H9 (cell line): ENCODE measurements at regions not wholly inside any gene's neighbourhood (a gene's known extent, or its start where the extent isn't known, plus 50 kb on each side); places are given as distances from the start of the nearest gene placed in this dataset.

ENCODE experiments used
- DNase-seq: peaks from one replicate; pipeline ENCODE4 v3.0.0-alpha.2; 2017
- H2AFZ ChIP-seq: one replicate; pipeline ENCODE4 v1.6.1; 2013; ENCODE audit warnings: mild to moderate bottlenecking, low read length, control low read depth, moderate library complexity
- H2AK5ac ChIP-seq: 2 replicates; pipeline ENCODE4 v1.6.1; 2013; ENCODE audit warnings: low read length, control low read depth, mixed read lengths; ENCODE audit not compliant: insufficient read length
- H2BK120ac ChIP-seq: one replicate; pipeline ENCODE4 v1.6.1; 2013; ENCODE audit warnings: low read depth, mild to moderate bottlenecking, low read length, control low read depth, inconsistent platforms; ENCODE audit not compliant: poor library complexity, severe bottlenecking
- H2BK12ac ChIP-seq: 2 replicates; pipeline ENCODE4 v1.6.1; 2013; ENCODE audit warnings: low read length, control low read depth, mixed read lengths, low read depth; ENCODE audit not compliant: insufficient read length
- H2BK15ac ChIP-seq: 2 replicates; pipeline ENCODE4 v1.6.1; 2013; ENCODE audit warnings: low read depth, low read length, control low read depth
- H2BK20ac ChIP-seq: one replicate; pipeline ENCODE4 v1.6.1; 2013; ENCODE audit warnings: low read depth, mild to moderate bottlenecking, low read length, control low read depth, inconsistent platforms; ENCODE audit not compliant: poor library complexity, severe bottlenecking
- H2BK5ac ChIP-seq: 2 replicates; pipeline ENCODE4 v1.6.1; 2013; ENCODE audit warnings: low read length, control low read depth, mixed read lengths; ENCODE audit not compliant: insufficient read length
- H3K14ac ChIP-seq: 2 replicates; pipeline ENCODE4 v1.6.1; 2013; ENCODE audit warnings: low read length, control low read depth; ENCODE audit not compliant: insufficient read depth
- H3K18ac ChIP-seq: 2 replicates; pipeline ENCODE4 v1.6.1; 2013; ENCODE audit warnings: low read depth, mild to moderate bottlenecking, mixed read lengths, low read length, control low read depth; ENCODE audit not compliant: insufficient read length
- H3K23ac ChIP-seq: 2 replicates; pipeline ENCODE4 v1.6.1; 2013; ENCODE audit warnings: low read length, control low read depth, mixed read lengths, low read depth; ENCODE audit not compliant: insufficient read length
- H3K23me2 ChIP-seq: 2 replicates; pipeline ENCODE4 v1.6.1; 2013; ENCODE audit warnings: low read depth, mild to moderate bottlenecking, mixed read lengths, low read length, control low read depth; ENCODE audit not compliant: insufficient read length, poor library complexity, severe bottlenecking
- H3K27ac ChIP-seq: 2 replicates; pipeline ENCODE4 v1.5.1; 2013; ENCODE audit warnings: low read length, control low read depth, mixed read lengths, low read depth; ENCODE audit not compliant: insufficient read length
- H3K27me3 ChIP-seq: 2 replicates; pipeline ENCODE4 v1.6.1; 2013; ENCODE audit warnings: low read length, control low read depth, inconsistent platforms; ENCODE audit not compliant: insufficient read depth
- H3K4ac ChIP-seq: 2 replicates; pipeline ENCODE4 v1.6.1; 2013; ENCODE audit warnings: low read depth, mild to moderate bottlenecking, control low read depth, inconsistent platforms, low read length, moderate library complexity
- H3K4me1 ChIP-seq: 2 replicates; pipeline ENCODE4 v1.6.1; 2013; ENCODE audit warnings: low read length, control low read depth, inconsistent platforms; ENCODE audit not compliant: insufficient read depth
- H3K4me2 ChIP-seq: 2 replicates; pipeline ENCODE4 v1.6.1; 2013; ENCODE audit warnings: low read length, control low read depth, mixed read lengths; ENCODE audit not compliant: insufficient read length, insufficient read depth
- H3K56ac ChIP-seq: 2 replicates; pipeline ENCODE4 v1.6.1; 2013; ENCODE audit warnings: low read depth, mild to moderate bottlenecking, mixed read lengths, low read length, control low read depth; ENCODE audit not compliant: insufficient read length
- H3K79me1 ChIP-seq: 2 replicates; pipeline ENCODE4 v1.6.1; 2013; ENCODE audit warnings: low read depth, mild to moderate bottlenecking, moderate library complexity, low read length, control low read depth, inconsistent platforms; ENCODE audit not compliant: insufficient read depth, poor library complexity, severe bottlenecking
- H3K79me2 ChIP-seq: 2 replicates; pipeline ENCODE4 v1.6.1; 2013; ENCODE audit warnings: low read length, control low read depth, inconsistent platforms; ENCODE audit not compliant: insufficient read depth
- H3K9ac ChIP-seq: 2 replicates; pipeline ENCODE4 v1.6.1; 2013; ENCODE audit warnings: low read length, control low read depth, mixed read lengths; ENCODE audit not compliant: insufficient read length; ENCODE audit errors: extremely low read depth
- H3K9me3 ChIP-seq: one replicate; pipeline ENCODE4 v1.6.1; 2013; ENCODE audit warnings: low read depth, low read length, inconsistent platforms; ENCODE audit not compliant: control insufficient read depth
- H3T11ph ChIP-seq: one replicate; pipeline ENCODE4 v1.6.1; 2013; ENCODE audit warnings: mild to moderate bottlenecking, low read length, control low read depth, inconsistent platforms
- H4K20me1 ChIP-seq: one replicate; pipeline ENCODE4 v1.6.1; 2013; ENCODE audit not compliant: control insufficient read depth, insufficient read length, insufficient read depth
- H4K5ac ChIP-seq: 2 replicates; pipeline ENCODE4 v1.6.1; 2013; ENCODE audit warnings: low read depth, mild to moderate bottlenecking, mixed read lengths, low read length, control low read depth; ENCODE audit not compliant: insufficient read length
- H4K8ac ChIP-seq: replicated peaks from 2 replicates; pipeline ENCODE4 v1.6.1; 2013; ENCODE audit warnings: low read length, control low read depth, mixed read lengths, low read depth; ENCODE audit not compliant: insufficient read length
- H4K91ac ChIP-seq: 2 replicates; pipeline ENCODE4 v1.6.1; 2013; ENCODE audit warnings: low read depth, mild to moderate bottlenecking, moderate library complexity, mixed read lengths, low read length, control low read depth; ENCODE audit not compliant: insufficient read length
- H3K27ac Mint-ChIP-seq, 3 experiments: 2 replicates in 2 of 3; 3 replicates in 1 of 3; pipeline ENCODE4 v1.8.0; 2020 to 2021; ENCODE audit warnings: mixed read lengths in 3 of 3, mild to moderate bottlenecking in 1 of 3, moderate library complexity in 1 of 3
- H3K27me3 Mint-ChIP-seq: 2 replicates; pipeline ENCODE4 v1.8.0; 2021; ENCODE audit warnings: low read depth, mild to moderate bottlenecking, moderate library complexity, mixed read lengths
- H3K36me3 Mint-ChIP-seq, 3 experiments: 2 replicates in 2 of 3; 3 replicates in 1 of 3; pipeline ENCODE4 v1.8.0; 2020 to 2021; ENCODE audit warnings: low read depth in 3 of 3, mixed read lengths in 3 of 3; ENCODE audit not compliant: insufficient read depth in 1 of 3
- H3K4me1 Mint-ChIP-seq, 2 experiments: 2 replicates each; pipeline ENCODE4 v1.8.0; 2020; ENCODE audit warnings: mixed read lengths in 2 of 2
- H3K4me3 Mint-ChIP-seq, 2 experiments: 2 replicates in 1 of 2; 3 replicates in 1 of 2; pipeline ENCODE4 v1.8.0; 2020 to 2021; ENCODE audit warnings: mild to moderate bottlenecking in 2 of 2, mixed read lengths in 2 of 2, moderate library complexity in 1 of 2
- H3K9me3 Mint-ChIP-seq, 2 experiments: 2 replicates in 1 of 2; 3 replicates in 1 of 2; pipeline ENCODE4 v1.8.0; 2020; ENCODE audit warnings: mild to moderate bottlenecking in 2 of 2, mixed read lengths in 2 of 2, moderate library complexity in 1 of 2
- WGBS: extraction: QIAGEN DNeasy Blood & Tissue Kit; methylation state at CpG from one replicate; pipeline ENCODE4 v1.1.7; 2013; ENCODE audit warnings: missing lambda C conversion rate, low lambda C conversion rate, mixed read lengths; ENCODE audit not compliant: insufficient read length; ENCODE audit errors: extremely low coverage; 5-methylcytosine and 5-hydroxymethylcytosine counted together
- TF ChIP-seq, protein P1 (sequence below): fragments of 200-600 bp; sonication (generic); conservative IDR thresholded peaks from 3 replicates; pipeline ENCODE4 v1.8.0; 2021; ENCODE audit warnings: antibody characterized with exemption, mild to moderate bottlenecking

DNA sequence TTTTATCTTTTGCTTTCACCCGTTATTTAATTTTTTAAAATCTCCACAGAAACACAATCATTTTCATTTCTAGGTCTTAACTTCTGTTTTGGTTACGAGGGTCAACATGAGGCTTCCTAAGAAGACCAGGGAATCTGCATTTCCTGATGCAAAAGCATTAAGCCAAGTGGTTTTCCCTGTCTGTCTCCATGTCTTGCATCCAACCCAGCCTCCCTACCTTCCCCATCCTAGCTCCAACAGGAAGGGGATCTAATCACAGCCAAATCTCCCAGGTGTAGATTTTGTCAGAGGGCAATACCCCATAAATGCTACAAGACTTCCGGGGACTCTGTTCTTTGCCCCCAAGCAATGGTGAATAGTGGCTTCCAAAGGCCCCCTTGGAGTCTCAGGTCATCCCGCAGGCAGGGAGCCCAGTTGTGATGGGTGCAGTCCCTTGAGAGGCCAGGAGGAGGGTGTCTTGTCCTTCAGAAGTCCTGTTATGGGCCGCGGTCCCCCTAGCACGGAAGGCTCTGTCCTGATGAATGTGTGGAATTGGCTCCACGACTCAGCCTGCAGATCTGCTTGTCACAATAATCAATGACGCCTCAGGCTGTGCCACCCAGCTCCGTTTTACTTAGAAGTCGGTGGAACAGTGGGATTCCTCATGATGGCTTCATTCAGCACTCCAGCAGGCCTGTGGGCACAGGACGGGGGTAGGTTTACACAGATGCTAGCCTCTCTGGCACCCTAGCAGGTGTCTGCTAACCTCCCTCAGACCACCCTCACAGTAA is 141.1 kb downstream of the RGS9 start:
- Histone ChIP-seq H2BK15ac (no peak overlapping the region), H3T11ph (no peak overlapping the region), H4K8ac (no peak overlapping the region), H4K5ac (no peak overlapping the region), H2BK12ac (no peak overlapping the region), H2AFZ (no peak overlapping the region), H2BK20ac (no peak overlapping the region), H3K23ac (no peak overlapping the region), H3K4me2 (no peak overlapping the region), H3K9ac (no peak overlapping the region), H3K9me3 (no peaks in the 10 kb centered on the region), H3K27me3 (no peaks in the 10 kb centered on the region), H3K18ac (no peak overlapping the region), H3K23me2 (no peaks in the 10 kb centered on the region), H2BK120ac (no peak overlapping the region), H3K4ac (no peak overlapping the region), H3K56ac (no peak overlapping the region), H4K91ac (no peak overlapping the region), H2BK5ac (no peak overlapping the region), H3K27ac (no peak overlapping the region), H3K79me1 (no peaks in the 10 kb centered on the region), H2AK5ac (no peak overlapping the region), H4K20me1 (no peaks in the 10 kb centered on the region), H3K79me2 (no peaks in the 10 kb centered on the region), H3K4me1 (peaks cover 4% of the 10 kb centered on the region; the same call in 1 of the 2 replicates), H3K14ac (no peak overlapping the region)
- H3K36me3 Mint-ChIP-seq: no peaks in the 10 kb centered on the region
- DNase-seq: peak; percentile 90
- H3K9me3 Mint-ChIP-seq: no peaks in the 10 kb centered on the region; a peak in 1 of 5 replicates
- TF ChIP-seq, protein P1, sequence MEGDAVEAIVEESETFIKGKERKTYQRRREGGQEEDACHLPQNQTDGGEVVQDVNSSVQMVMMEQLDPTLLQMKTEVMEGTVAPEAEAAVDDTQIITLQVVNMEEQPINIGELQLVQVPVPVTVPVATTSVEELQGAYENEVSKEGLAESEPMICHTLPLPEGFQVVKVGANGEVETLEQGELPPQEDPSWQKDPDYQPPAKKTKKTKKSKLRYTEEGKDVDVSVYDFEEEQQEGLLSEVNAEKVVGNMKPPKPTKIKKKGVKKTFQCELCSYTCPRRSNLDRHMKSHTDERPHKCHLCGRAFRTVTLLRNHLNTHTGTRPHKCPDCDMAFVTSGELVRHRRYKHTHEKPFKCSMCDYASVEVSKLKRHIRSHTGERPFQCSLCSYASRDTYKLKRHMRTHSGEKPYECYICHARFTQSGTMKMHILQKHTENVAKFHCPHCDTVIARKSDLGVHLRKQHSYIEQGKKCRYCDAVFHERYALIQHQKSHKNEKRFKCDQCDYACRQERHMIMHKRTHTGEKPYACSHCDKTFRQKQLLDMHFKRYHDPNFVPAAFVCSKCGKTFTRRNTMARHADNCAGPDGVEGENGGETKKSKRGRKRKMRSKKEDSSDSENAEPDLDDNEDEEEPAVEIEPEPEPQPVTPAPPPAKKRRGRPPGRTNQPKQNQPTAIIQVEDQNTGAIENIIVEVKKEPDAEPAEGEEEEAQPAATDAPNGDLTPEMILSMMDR: peak; percentile 89
- peaks cover 3% of the 10 kb centered on the region for H3K27me3 Mint-ChIP-seq
- peaks cover 9 to 13% of the 10 kb centered on the region in 2 experiments for H3K4me1 Mint-ChIP-seq
- WGBS: no CpG with 5 or more reads among the region's 12 CpGs
- H3K4me3 Mint-ChIP-seq: no peak overlapping the region; a peak in 1 of 5 replicates
- no peak overlapping the region; a peak in 1 of 7 replicates for H3K27ac Mint-ChIP-seq
